ENCODE measurements at regions not wholly inside any gene's neighbourhood (a gene's known extent, or its start where the extent isn't known, plus 50 kb on each side); places are given as distances from the start of the nearest gene placed in this dataset.

- Histone ChIP-seq H2BK20ac (ENCODE audit: low read length) (no peak overlapping the region), H2AFZ (ENCODE audit: low read length) (no peak overlapping the region), H3K9me3 (ENCODE audit: insufficient read depth in 2 of 2, low read depth in 1 of 2, low read length in 1 of 2) (peaks cover 13 to 36% of the 10 kb centered on the region in 2 experiments), H3K4me3 (ENCODE audit: extremely low read depth in 1 of 4, insufficient read depth in 2 of 4, low read depth in 3 of 4, low read length in 4 of 4) (no peak overlapping the region), H3K4me1 (replicated peaks in 1 of 4; ENCODE audit: control insufficient read depth in 3 of 4, insufficient read depth in 4 of 4, low read length in 3 of 4) (no peaks in the 10 kb centered on the region), H3K18ac (ENCODE audit: extremely low read depth, low read length) (no peak overlapping the region), H3K79me1 (ENCODE audit: low read depth, low read length) (no peaks in the 10 kb centered on the region), H2BK120ac (replicated peaks; ENCODE audit: low read depth, low read length) (no peak overlapping the region), H4K5ac (ENCODE audit: insufficient read length, low read depth, low read length) (no peak overlapping the region), H3K56ac (replicated peaks; ENCODE audit: insufficient read length, low read depth, low read length) (no peak overlapping the region), H3K23ac (ENCODE audit: insufficient read length) (no peak overlapping the region), H4K8ac (ENCODE audit: extremely low read depth, insufficient read depth, low read length) (no peak overlapping the region), H2BK12ac (ENCODE audit: low read depth, low read length) (no peak overlapping the region), H3K27me3 (replicated peaks in 1 of 4; ENCODE audit: control insufficient read depth in 3 of 4, extremely low read depth in 1 of 4, insufficient read depth in 3 of 4, low read length in 3 of 4) (no peaks in the 10 kb centered on the region), H4K20me1 (replicated peaks in 1 of 2; ENCODE audit: control insufficient read depth in 1 of 2, insufficient read depth in 2 of 2, low read length in 2 of 2) (no peaks in the 10 kb centered on the region), H4K91ac (replicated peaks; ENCODE audit: insufficient read length, low read length) (no peak overlapping the region), H2AK5ac (ENCODE audit: low read depth, low read length) (no peak overlapping the region), H2BK5ac (ENCODE audit: low read depth, low read length) (no peak overlapping the region), H3K4me2 (ENCODE audit: insufficient read depth in 1 of 2, low read depth in 2 of 2, low read length in 2 of 2) (no peak overlapping the region), H3K4ac (replicated peaks; ENCODE audit: insufficient read length, low read depth, low read length) (no peak overlapping the region), H3K79me2 (ENCODE audit: control insufficient read depth in 1 of 2, insufficient read depth in 2 of 2, low read length in 2 of 2) (no peaks in the 10 kb centered on the region), H3K14ac (ENCODE audit: insufficient read length) (no peak overlapping the region), H3K36me3 (ENCODE audit: control insufficient read depth in 2 of 4, insufficient read depth in 4 of 4, low read length in 3 of 4) (no peaks in the 10 kb centered on the region), H3K27ac (ENCODE audit: low read depth, low read length) (no peak overlapping the region), H3K23me2 (ENCODE audit: low read depth, low read length) (no peaks in the 10 kb centered on the region), H2BK15ac (ENCODE audit: low read length) (no peak overlapping the region), H3K9ac (replicated peaks in 1 of 4; ENCODE audit: extremely low read depth in 1 of 4, low read depth in 3 of 4, low read length in 3 of 4) (no peak overlapping the region)
- WGBS, 2 experiments (ENCODE audit: extremely low coverage in 1 of 2, insufficient coverage in 1 of 2, insufficient read length in 1 of 2, insufficient replicate concordance in 2 of 2, low coverage in 1 of 2, low lambda C conversion rate in 2 of 2, missing lambda C conversion rate in 1 of 2), result 86% methylated on average over 6 of the region's 7 CpGs; no CpG with 5 or more reads in 1 of the 2 experiments
- DNase-seq (ENCODE audit: low read depth in 1 of 2, low spot score in 2 of 2) (no peak), FAIRE-seq (no peak)
- ChIA-PET POLR2A (ENCODE audit: partially characterized antibody) (no interaction called here), CTCF (ENCODE audit: partially characterized antibody) (interaction anchor here (1.3 kb wide), 1 partner anchor 96 kb away, joined by 3 read pairs; no protein-coding TSS in a partner anchor)
- TF ChIP-seq POLR2A (IDR thresholded peaks at IDR 0.05; ENCODE audit: control extremely low read depth in 1 of 2, low read depth in 2 of 2, low read length in 2 of 2) (no peak), SP1 (IDR thresholded peaks at IDR 0.05; ENCODE audit: low read depth, low read length) (no peak), BRCA1 (IDR thresholded peaks at IDR 0.05; ENCODE audit: low read depth, low read length) (no peak), KDM5A (IDR thresholded peaks at IDR 0.05; ENCODE audit: low read length) (no peak), GTF2F1 (IDR thresholded peaks at IDR 0.05; ENCODE audit: borderline replicate concordance, low read depth, low read length) (no peak), MAFK (IDR thresholded peaks at IDR 0.05; ENCODE audit: low read depth, low read length) (no peak), MAX (IDR thresholded peaks at IDR 0.05) (no peak), FOSL1 (IDR thresholded peaks at IDR 0.05; ENCODE audit: insufficient read depth, low read depth, low read length) (no peak), CEBPB (IDR thresholded peaks at IDR 0.05; ENCODE audit: low read depth, low read length) (no peak), POU5F1 (IDR thresholded peaks at IDR 0.05; ENCODE audit: low read depth, low read length) (no peak), JUND (IDR thresholded peaks at IDR 0.05; ENCODE audit: low read length) (no peak), ZNF274 (IDR thresholded peaks at IDR 0.05; ENCODE audit: borderline replicate concordance, extremely low read depth, low read length) (no peak), SRF (IDR thresholded peaks at IDR 0.05; ENCODE audit: low read depth, low read length) (no peak), TEAD4 (IDR thresholded peaks at IDR 0.05; ENCODE audit: low read depth, low read length) (no peak), ATF2 (IDR thresholded peaks at IDR 0.05; ENCODE audit: low read length) (no peak)
Observed at GRCh38 chr19:29428071-29428470, 97.7 kb upstream of the VSTM2B start.
